Hematopoietic multipotent progenitor cell treated with erythropoietin and hydrocortisone succinate and interleukin-3 and kit ligand, for 4 days (in vitro differentiated cells): ENCODE measurements at regions not wholly inside any gene's neighbourhood (a gene's known extent, or its start where the extent isn't known, plus 50 kb on each side); places are given as distances from the start of the nearest gene placed in this dataset.

Source experiments
- DNase-seq: peaks from one replicate; pipeline ENCODE4 v3.0.0-alpha.2; 2015

GRCh38 chr4:186351668-186352194, 85.7 kb downstream of the F11 start:
- DNase-seq: no peak

GRCh38 chr4:186348433-186348832, 82.4 kb downstream of the F11 start:
- no peak for DNase-seq

GRCh38 chr4:186347743-186348142, 81.8 kb downstream of the F11 start:
- no peak for DNase-seq

GRCh38 chr4:186345184-186345583, 79.2 kb downstream of the F11 start:
- DNase-seq: no peak

GRCh38 chr4:186342582-186342981, 76.6 kb downstream of the F11 start:
- DNase-seq: no peak

- no peak for DNase-seq
Measured at GRCh38 chr4:186341655-186342054, 75.7 kb downstream of the F11 start.
